Testis (tissue), 2 donors: ENCODE measurements at regions not wholly inside any gene's neighbourhood (a gene's known extent, or its start where the extent isn't known, plus 50 kb on each side); places are given as distances from the start of the nearest gene placed in this dataset.

Source experiments
- CTCF ChIP-seq, 3 experiments: fragments of 450-650 bp in 2 of 3; fragments of 200-600 bp in 1 of 3; sonication (generic) in 1 of 3; IDR thresholded peaks; one replicate each; pipeline ENCODE4 v1.5.1; 2016 to 2019; ENCODE audit warnings: antibody characterized with exemption in 3 of 3, mild to moderate bottlenecking in 2 of 3, moderate library complexity in 1 of 3
- POLR2A ChIP-seq: fragments of 450-650 bp; IDR thresholded peaks from one replicate; pipeline ENCODE4 v1.6.1; 2017; ENCODE audit warnings: antibody characterized with exemption, mild to moderate bottlenecking, moderate library complexity

GRCh38 chr1:45266151-45266801, 59.9 kb upstream of the ZSWIM5 start:
- no peak for TF ChIP-seq CTCF (IDR thresholded peaks at IDR 0.05)
- no peak for TF ChIP-seq POLR2A
